ENCODE measurements at regions not wholly inside any gene's neighbourhood (a gene's known extent, or its start where the extent isn't known, plus 50 kb on each side); places are given as distances from the start of the nearest gene placed in this dataset.

DNA sequence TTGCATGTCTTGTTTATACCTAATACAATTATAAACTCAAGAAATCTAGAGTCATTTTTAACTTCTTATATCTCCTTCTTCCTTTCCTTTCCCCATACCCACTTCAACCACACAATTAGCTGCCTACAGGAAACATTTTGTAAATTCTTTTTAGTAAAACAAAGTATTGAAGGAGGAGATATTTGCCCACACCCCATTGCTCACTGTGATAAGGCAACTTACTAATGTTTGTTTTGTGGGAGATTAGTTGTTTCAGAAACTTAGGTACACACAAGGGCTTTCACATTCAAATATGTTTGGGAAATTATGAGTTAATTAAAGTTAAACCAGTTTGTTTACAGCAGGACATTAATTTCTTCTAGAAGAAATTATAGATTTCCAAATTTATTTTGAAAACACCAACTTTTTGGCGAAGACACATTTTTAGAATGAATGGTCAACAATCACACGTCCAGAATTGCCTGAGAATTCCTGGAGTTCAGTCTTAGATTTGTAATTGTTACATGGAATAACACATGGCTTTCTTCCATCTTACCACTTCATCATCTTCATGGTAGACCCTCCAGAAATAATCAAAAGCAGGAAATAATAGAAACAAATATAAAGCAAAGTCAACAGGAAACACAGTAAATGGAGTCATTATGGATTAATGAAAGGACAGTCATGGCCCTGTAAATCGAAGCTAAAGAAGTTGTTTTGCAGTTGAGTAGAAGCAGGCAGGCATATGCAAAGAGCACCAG, 62.5 kb upstream of the RAB27B start:
- no peak overlapping the region for H3K4me2 ChIP-seq (ENCODE audit: insufficient read depth, low read length)

More for the DNA sequence above, 62.5 kb upstream of the RAB27B start:
- Histone ChIP-seq H3K4me1 (replicated peaks in 1 of 2; ENCODE audit: control insufficient read depth in 2 of 2, insufficient read depth in 2 of 2, low read length in 2 of 2) (peaks cover 0 to 15% of the 10 kb centered on the region in 2 experiments; a peak in 1 of 5 replicates), H3K4me3 (no peak overlapping the region), H3K27ac (ENCODE audit: extremely low read depth, low read depth, low read length) (peak overlapping the region; percentile 10; the same call in 2 of the 3 replicates), H3K27me3 (ENCODE audit: control insufficient read depth in 2 of 2, insufficient read depth in 2 of 2, low read length in 2 of 2) (no peaks in the 10 kb centered on the region), H2AFZ (ENCODE audit: low read depth, low read length) (peak overlapping the region; percentile 55), H3K9me3 (replicated peaks; ENCODE audit: control insufficient read depth, insufficient read depth, low read depth, low read length) (no peaks in the 10 kb centered on the region), H4K20me1 (replicated peaks; ENCODE audit: control insufficient read depth, insufficient read depth, low read length) (no peaks in the 10 kb centered on the region), H3K79me2 (ENCODE audit: control insufficient read depth, insufficient read depth, low read length) (no peaks in the 10 kb centered on the region), H3K36me3 (ENCODE audit: control insufficient read depth, insufficient read depth, low read length) (no peaks in the 10 kb centered on the region), H3K9me1 (ENCODE audit: control insufficient read depth, insufficient read depth, low read length) (no peaks in the 10 kb centered on the region), H3K9ac (ENCODE audit: insufficient read depth in 1 of 2, low read depth in 2 of 2, low read length in 2 of 2) (peak overlapping the region in 1 of 2 experiments; percentile 9; a peak in 1 of 4 replicates)
- BruUV-seq (replicated peaks) = no TSS peak
- FAIRE-seq = peak; percentile 55
- ATAC-seq = no peak
- intact Hi-C loops (cut with micrococcal nuclease) (no loop called here), in situ Hi-C loops (cut with MboI) (no loop called here)
- ChIA-PET CTCF (ENCODE audit: low intra/inter-chr PET ratio) (no interaction called here), POLR2A (interaction anchor here (0.6 kb wide), 1 partner anchor 181 kb away, joined by 3 read pairs; no protein-coding TSS in a partner anchor)
- peak in 1 of 4 experiments; percentile 8 for DNase-seq (ENCODE audit: extremely low read depth in 1 of 4, low spot score in 3 of 4)
- 13% methylated on average over 2 of the region's 3 CpGs for WGBS (ENCODE audit: insufficient coverage, low coverage, missing lambda C conversion rate)
- TF ChIP-seq HDAC3 (IDR thresholded peaks at IDR 0.05; ENCODE audit: borderline replicate concordance, partially characterized antibody) (no peak), ZKSCAN1 (IDR thresholded peaks at IDR 0.05; ENCODE audit: low read depth, low read length) (no peak), EP300 (IDR thresholded peaks at IDR 0.05; ENCODE audit: low read length) (peak; percentile 29; the same call in 1 of the 2 replicates), CBFA2T3 (IDR thresholded peaks at IDR 0.05) (peak; percentile 70), FOXA3 (CRISPR knock-in tag; conservative IDR thresholded peaks at IDR 0.05 in 1 of 2, IDR thresholded peaks at IDR 0.05 in 1 of 2) (peak in 1 of 2 experiments; percentile 43; a peak in 2 of 4 replicates), PHF21A (IDR thresholded peaks at IDR 0.05; ENCODE audit: borderline replicate concordance, low read depth) (no peak), KLF16 (IDR thresholded peaks at IDR 0.05) (0 out of 2 replicates have a peak, but pooled peaks have one; percentile 16), ZNF695 (CRISPR knock-in tag; IDR thresholded peaks at IDR 0.05) (no peak), NCOR1 (IDR thresholded peaks at IDR 0.05) (0 out of 2 replicates have a peak, but pooled peaks have one; percentile 17), CBFA2T2 (conservative IDR thresholded peaks at IDR 0.05) (peak; percentile 52), BRCA1 (IDR thresholded peaks at IDR 0.05) (no peak), BRCA1 (CRISPR knock-in tag; IDR thresholded peaks at IDR 0.05) (no peak), TEAD4 (IDR thresholded peaks at IDR 0.05; ENCODE audit: low read length) (peak; percentile 40; the same call in 1 of the 2 replicates), TEAD4 (CRISPR knock-in tag; IDR thresholded peaks at IDR 0.05; ENCODE audit: borderline replicate concordance) (no peak), ELF1 (tag; IDR thresholded peaks at IDR 0.05) (no peak), ARID1B (IDR thresholded peaks at IDR 0.05) (peak; percentile 59), TAL1 (IDR thresholded peaks at IDR 0.05) (peak; percentile 63), SMARCA4 (IDR thresholded peaks at IDR 0.05) (peak; percentile 32; the same call in 1 of the 2 replicates), NELFE (IDR thresholded peaks at IDR 0.05; ENCODE audit: insufficient read depth, insufficient read length) (no peak), RBBP5 (IDR thresholded peaks at IDR 0.05; ENCODE audit: borderline replicate concordance, insufficient read depth, low read length, poor library complexity, severe bottlenecking) (no peak), EGR1 (conservative IDR thresholded peaks at IDR 0.05) (no peak), RFX5 (IDR thresholded peaks at IDR 0.05; ENCODE audit: low read depth, low read length) (no peak)
- TF ChIP-seq, protein P1, sequence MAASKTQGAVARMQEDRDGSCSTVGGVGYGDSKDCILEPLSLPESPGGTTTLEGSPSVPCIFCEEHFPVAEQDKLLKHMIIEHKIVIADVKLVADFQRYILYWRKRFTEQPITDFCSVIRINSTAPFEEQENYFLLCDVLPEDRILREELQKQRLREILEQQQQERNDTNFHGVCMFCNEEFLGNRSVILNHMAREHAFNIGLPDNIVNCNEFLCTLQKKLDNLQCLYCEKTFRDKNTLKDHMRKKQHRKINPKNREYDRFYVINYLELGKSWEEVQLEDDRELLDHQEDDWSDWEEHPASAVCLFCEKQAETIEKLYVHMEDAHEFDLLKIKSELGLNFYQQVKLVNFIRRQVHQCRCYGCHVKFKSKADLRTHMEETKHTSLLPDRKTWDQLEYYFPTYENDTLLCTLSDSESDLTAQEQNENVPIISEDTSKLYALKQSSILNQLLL (CRISPR knock-in tag; IDR thresholded peaks at IDR 0.05; ENCODE audit: borderline replicate concordance) = no peak
